ENCODE measurements at regions not wholly inside any gene's neighbourhood (a gene's known extent, or its start where the extent isn't known, plus 50 kb on each side); places are given as distances from the start of the nearest gene placed in this dataset.

GRCh38 chr16:13770436-13770835 lies 149.5 kb upstream of the ERCC4 start:
- no peak for TF ChIP-seq GABPB1 (CRISPR knock-in tag; IDR thresholded peaks at IDR 0.05)
- TF ChIP-seq, protein P1, sequence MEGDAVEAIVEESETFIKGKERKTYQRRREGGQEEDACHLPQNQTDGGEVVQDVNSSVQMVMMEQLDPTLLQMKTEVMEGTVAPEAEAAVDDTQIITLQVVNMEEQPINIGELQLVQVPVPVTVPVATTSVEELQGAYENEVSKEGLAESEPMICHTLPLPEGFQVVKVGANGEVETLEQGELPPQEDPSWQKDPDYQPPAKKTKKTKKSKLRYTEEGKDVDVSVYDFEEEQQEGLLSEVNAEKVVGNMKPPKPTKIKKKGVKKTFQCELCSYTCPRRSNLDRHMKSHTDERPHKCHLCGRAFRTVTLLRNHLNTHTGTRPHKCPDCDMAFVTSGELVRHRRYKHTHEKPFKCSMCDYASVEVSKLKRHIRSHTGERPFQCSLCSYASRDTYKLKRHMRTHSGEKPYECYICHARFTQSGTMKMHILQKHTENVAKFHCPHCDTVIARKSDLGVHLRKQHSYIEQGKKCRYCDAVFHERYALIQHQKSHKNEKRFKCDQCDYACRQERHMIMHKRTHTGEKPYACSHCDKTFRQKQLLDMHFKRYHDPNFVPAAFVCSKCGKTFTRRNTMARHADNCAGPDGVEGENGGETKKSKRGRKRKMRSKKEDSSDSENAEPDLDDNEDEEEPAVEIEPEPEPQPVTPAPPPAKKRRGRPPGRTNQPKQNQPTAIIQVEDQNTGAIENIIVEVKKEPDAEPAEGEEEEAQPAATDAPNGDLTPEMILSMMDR (CRISPR knock-in tag; IDR thresholded peaks at IDR 0.05), result no peak
- no peak for TF ChIP-seq ZNF7 (CRISPR knock-in tag; IDR thresholded peaks at IDR 0.05)
- no peak for TF ChIP-seq HNF4G (IDR thresholded peaks at IDR 0.05; ENCODE audit: borderline replicate concordance, low read depth, low read length)
- TF ChIP-seq HNF4G (CRISPR knock-in tag; IDR thresholded peaks at IDR 0.05; ENCODE audit: borderline replicate concordance, low read depth), result no peak
